HG03095 (cell line): ENCODE measurements at regions not wholly inside any gene's neighbourhood (a gene's known extent, or its start where the extent isn't known, plus 50 kb on each side); places are given as distances from the start of the nearest gene placed in this dataset.

ENCODE experiments used
- ATAC-seq: cut with Tn5 transposase; IDR thresholded peaks from one replicate; pipeline ENCODE4 v1.9.1; 2021; ENCODE audit warnings: moderate library complexity; ENCODE audit not compliant: unreplicated experiment

GRCh38 chr2:225735844-225736243 is 336.3 kb downstream of the NYAP2 start:
- no peak for ATAC-seq

DNA sequence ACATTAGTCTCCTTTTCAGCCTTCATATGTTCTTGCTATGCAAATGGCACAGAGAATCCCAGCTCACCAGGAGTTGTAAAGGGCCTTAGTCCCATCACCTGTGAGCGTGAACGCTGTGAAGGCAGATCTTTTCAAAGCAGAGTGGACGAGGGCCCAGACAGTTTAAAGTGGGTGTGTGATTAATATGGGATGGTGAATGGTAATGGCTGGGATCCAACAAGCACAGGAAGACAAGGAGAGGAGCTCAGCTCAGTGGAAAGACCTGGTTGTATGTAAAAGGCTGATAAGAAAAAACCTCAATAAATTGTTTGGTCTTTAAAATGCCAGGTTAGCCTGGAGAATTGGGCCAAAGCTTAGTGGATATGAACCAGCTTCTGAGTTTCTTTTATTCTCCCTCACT is 326.2 kb downstream of the NYAP2 start:
- no peak for ATAC-seq
